Activated naive CD4-positive, alpha-beta T cell treated with anti-CD3 and anti-CD28 coated beads, Interleukin-2, amount 10 ng/mL, durations not matched to agents 7 days and 5 days (primary cell): ENCODE measurements at regions not wholly inside any gene's neighbourhood (a gene's known extent, or its start where the extent isn't known, plus 50 kb on each side); places are given as distances from the start of the nearest gene placed in this dataset.

Experiments
- CTCF ChIA-PET: fragments of 350-600 bp; sonication (Branson Sonifier 250); formaldehyde crosslinking; loops from one replicate; lab custom pipeline; 2021; ENCODE audit warnings: antibody characterized with exemption; lab: Charles Lee
- DNase-seq: peaks from one replicate; pipeline ENCODE4 v3.0.0-alpha.2; 2020
- H3K27ac Mint-ChIP-seq: one replicate; pipeline ENCODE4 v1.8.0; 2021; ENCODE audit warnings: mild to moderate bottlenecking, moderate library complexity, mixed read lengths
- H3K27me3 Mint-ChIP-seq: one replicate; pipeline ENCODE4 v1.8.0; 2021; ENCODE audit warnings: mild to moderate bottlenecking, mixed read lengths
- H3K36me3 Mint-ChIP-seq: one replicate; pipeline ENCODE4 v1.8.0; 2021; ENCODE audit warnings: mixed read lengths
- H3K4me1 Mint-ChIP-seq: one replicate; pipeline ENCODE4 v1.8.0; 2021; ENCODE audit warnings: mixed read lengths
- H3K4me3 Mint-ChIP-seq: one replicate; pipeline ENCODE4 v1.8.0; 2021; ENCODE audit warnings: mild to moderate bottlenecking, moderate library complexity, mixed read lengths
- H3K9me3 Mint-ChIP-seq: one replicate; pipeline ENCODE4 v1.8.0; 2021; ENCODE audit warnings: mixed read lengths

DNA sequence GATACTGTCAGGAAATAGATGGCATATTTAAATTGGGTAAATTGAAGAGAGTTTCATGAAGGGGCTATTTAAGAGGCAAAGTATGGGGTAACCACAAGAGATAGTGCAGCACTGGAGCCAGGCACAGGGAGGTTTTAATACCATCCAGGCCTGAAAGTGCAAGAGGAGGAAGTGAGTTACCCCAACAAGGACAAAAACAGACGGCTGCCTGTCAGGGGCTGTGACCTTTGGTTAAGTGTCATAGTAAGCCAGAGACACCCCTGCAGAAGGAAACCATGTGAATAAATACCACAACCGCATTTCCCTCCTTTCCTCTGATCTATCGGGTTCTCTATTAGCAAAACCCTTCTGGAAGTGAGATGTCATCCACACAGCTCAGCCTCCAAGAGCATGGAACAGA lies 122.0 kb upstream of the DHRS4 start:
- DNase-seq, result no peak
- no peaks in the 10 kb centered on the region for H3K27me3 Mint-ChIP-seq
- CTCF ChIA-PET, result interaction anchor here (0.6 kb wide), 1 partner anchor 56 kb away, joined by 3 read pairs; no protein-coding TSS in a partner anchor
- H3K9me3 Mint-ChIP-seq, result no peaks in the 10 kb centered on the region
- H3K36me3 Mint-ChIP-seq, result no peaks in the 10 kb centered on the region
- H3K4me3 Mint-ChIP-seq, result no peak overlapping the region
- H3K27ac Mint-ChIP-seq, result no peak overlapping the region
- H3K4me1 Mint-ChIP-seq, result peaks cover 2% of the 10 kb centered on the region

DNA sequence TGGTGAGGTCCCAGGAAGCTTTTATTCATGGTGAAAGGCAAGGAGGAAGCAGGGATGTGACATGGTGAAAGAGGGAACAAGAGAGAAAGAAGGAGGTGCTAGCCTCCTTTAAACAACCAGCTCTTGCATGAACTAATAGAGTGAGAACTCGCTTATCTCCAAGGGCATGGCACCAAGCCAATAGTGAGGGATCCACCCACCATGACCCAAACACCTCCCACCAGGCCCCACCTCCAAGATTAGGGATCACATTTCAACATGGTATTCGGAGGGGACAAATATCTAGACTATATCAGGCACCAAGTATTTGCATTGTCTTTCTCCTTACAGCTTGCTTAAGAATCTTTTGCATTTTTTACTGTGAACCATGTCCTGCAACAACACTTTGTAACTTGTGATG lies 91.9 kb upstream of the DHRS4 start:
- DNase-seq, result no peak
- Mint-ChIP-seq H3K27me3 (peaks cover 8% of the 10 kb centered on the region), H3K4me1 (no peaks in the 10 kb centered on the region), H3K36me3 (no peaks in the 10 kb centered on the region), H3K27ac (no peak overlapping the region), H3K4me3 (no peak overlapping the region), H3K9me3 (no peaks in the 10 kb centered on the region)
- CTCF ChIA-PET, result no interaction called here

DNA sequence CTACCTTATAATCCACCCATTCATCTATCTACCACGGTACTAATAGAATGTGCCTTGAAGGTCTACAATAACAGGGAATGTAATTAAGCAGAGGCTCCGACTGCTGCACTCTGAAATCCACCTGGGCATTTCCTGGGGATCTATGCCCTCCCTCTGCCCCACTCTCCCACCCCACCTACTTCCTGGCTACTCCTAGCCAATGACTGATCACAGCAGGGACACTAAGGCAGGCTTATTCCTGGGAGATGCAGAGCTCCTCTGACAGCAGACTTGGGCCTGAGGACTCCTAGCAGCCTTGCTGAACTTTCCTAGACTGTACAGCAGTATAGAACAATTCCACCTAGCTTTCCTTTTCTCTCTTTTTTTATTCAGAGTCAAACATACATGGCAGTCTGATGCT lies 91.1 kb upstream of the DHRS4 start:
- no peak for DNase-seq
- Mint-ChIP-seq H3K27ac (no peak overlapping the region), H3K27me3 (peaks cover 8% of the 10 kb centered on the region), H3K9me3 (no peaks in the 10 kb centered on the region), H3K4me3 (no peak overlapping the region), H3K4me1 (no peaks in the 10 kb centered on the region), H3K36me3 (no peaks in the 10 kb centered on the region)
- CTCF ChIA-PET, result no interaction called here

GRCh38 chr14:23863836-23864235 lies 89.7 kb upstream of the DHRS4 start:
- peaks cover 2% of the 10 kb centered on the region for H3K27me3 Mint-ChIP-seq
- H3K27ac Mint-ChIP-seq, result no peak overlapping the region
- H3K4me1 Mint-ChIP-seq, result no peaks in the 10 kb centered on the region
- no peak for DNase-seq
- no peaks in the 10 kb centered on the region for H3K36me3 Mint-ChIP-seq
- no peak overlapping the region for H3K4me3 Mint-ChIP-seq
- CTCF ChIA-PET, result no interaction called here
- H3K9me3 Mint-ChIP-seq, result no peaks in the 10 kb centered on the region

DNA sequence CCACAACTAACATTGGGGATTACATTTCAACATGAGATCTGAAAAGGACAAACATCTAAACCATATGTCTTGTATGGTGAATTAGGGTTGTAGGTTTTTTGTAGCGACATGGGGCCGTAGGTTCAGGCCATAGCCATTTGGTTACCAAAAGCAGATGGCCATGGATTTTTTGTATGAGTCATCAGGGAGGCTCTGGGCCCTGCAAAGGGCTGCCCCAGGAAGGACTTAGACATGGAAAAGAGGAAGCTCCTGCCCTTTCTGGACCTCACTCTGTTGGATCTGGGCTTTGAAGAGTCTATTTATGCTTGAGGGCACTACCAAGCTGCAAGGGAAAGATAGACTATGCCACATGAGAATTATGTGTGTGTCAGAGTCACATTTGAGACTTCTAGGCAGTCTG lies 89.3 kb upstream of the DHRS4 start:
- no peaks in the 10 kb centered on the region for H3K36me3 Mint-ChIP-seq
- no peak overlapping the region for H3K27ac Mint-ChIP-seq
- H3K4me3 Mint-ChIP-seq, result no peak overlapping the region
- CTCF ChIA-PET, result no interaction called here
- no peaks in the 10 kb centered on the region for H3K27me3 Mint-ChIP-seq
- H3K9me3 Mint-ChIP-seq, result no peaks in the 10 kb centered on the region
- H3K4me1 Mint-ChIP-seq, result no peaks in the 10 kb centered on the region
- DNase-seq, result no peak

- H3K36me3 Mint-ChIP-seq, result no peaks in the 10 kb centered on the region
- no peak for DNase-seq
- no peaks in the 10 kb centered on the region for H3K27me3 Mint-ChIP-seq
- no peaks in the 10 kb centered on the region for H3K4me1 Mint-ChIP-seq
- no peaks in the 10 kb centered on the region for H3K9me3 Mint-ChIP-seq
- no peak overlapping the region for H3K4me3 Mint-ChIP-seq
- no peak overlapping the region for H3K27ac Mint-ChIP-seq
- CTCF ChIA-PET, result no interaction called here
Measured at GRCh38 chr14:23864861-23865260, 88.7 kb upstream of the DHRS4 start.

DNA sequence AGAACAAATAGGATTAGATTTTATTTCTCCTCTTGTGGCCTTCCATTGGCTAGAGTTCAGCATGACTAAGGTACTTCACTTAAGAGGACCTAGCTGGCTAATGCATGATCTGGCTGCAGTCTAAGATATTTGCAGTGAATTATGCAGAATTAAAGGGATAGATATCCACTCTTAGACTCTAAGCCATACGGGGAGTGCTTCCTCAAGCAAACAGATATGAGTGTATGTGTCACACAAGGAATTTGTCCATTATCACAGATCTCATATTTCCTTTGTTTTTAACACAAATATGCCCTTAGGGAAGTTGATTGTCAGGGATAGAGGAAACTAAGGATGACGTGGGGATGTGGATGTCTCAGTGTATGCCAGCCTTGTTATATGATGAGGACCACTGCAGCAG lies 88.1 kb upstream of the DHRS4 start:
- Mint-ChIP-seq H3K4me3 (no peak overlapping the region), H3K27me3 (no peaks in the 10 kb centered on the region), H3K9me3 (no peaks in the 10 kb centered on the region), H3K36me3 (no peaks in the 10 kb centered on the region), H3K4me1 (no peaks in the 10 kb centered on the region), H3K27ac (no peak overlapping the region)
- CTCF ChIA-PET, result no interaction called here
- DNase-seq, result no peak

GRCh38 chr14:23866269-23866668 lies 87.3 kb upstream of the DHRS4 start:
- no peaks in the 10 kb centered on the region for H3K9me3 Mint-ChIP-seq
- H3K4me1 Mint-ChIP-seq, result no peaks in the 10 kb centered on the region
- H3K4me3 Mint-ChIP-seq, result no peak overlapping the region
- no peak overlapping the region for H3K27ac Mint-ChIP-seq
- no peak for DNase-seq
- no peaks in the 10 kb centered on the region for H3K27me3 Mint-ChIP-seq
- CTCF ChIA-PET, result no interaction called here
- no peaks in the 10 kb centered on the region for H3K36me3 Mint-ChIP-seq

- Mint-ChIP-seq H3K4me3 (no peak overlapping the region), H3K27me3 (no peaks in the 10 kb centered on the region), H3K27ac (no peak overlapping the region), H3K4me1 (no peaks in the 10 kb centered on the region), H3K9me3 (no peaks in the 10 kb centered on the region), H3K36me3 (no peaks in the 10 kb centered on the region)
- CTCF ChIA-PET, result no interaction called here
- no peak for DNase-seq
Measured at GRCh38 chr14:23869078-23869719, 84.4 kb upstream of the DHRS4 start.

DNA sequence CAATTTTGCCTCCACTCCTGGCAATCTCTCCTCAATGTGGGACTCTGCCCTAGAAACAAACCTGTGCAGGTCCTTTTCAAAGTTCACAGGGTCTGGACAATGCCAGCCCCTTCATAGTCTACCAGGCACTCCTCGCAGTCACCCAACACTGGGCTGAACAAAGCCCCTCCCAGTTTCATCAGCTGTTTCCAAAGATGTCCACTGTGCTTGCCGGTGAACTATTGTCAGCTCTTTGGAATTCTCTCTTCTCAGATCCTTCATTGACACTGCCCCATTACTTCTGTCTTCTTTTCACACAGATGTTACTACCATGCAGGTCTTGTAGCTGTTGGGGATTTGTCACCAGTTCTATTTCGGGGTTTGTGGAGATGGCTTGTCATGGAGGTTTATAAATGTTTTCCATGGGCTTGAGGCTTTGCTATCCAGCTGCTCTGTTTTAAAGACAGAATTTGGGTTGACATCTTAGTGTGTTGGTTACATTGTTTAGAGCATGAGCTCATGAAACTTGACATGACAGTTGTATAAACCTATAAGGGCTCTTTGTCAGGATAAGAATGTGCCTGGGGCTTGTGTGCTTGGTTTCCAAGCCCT lies 77.3 kb upstream of the DHRS4 start:
- Mint-ChIP-seq H3K27ac (no peak overlapping the region), H3K36me3 (no peaks in the 10 kb centered on the region), H3K4me1 (no peaks in the 10 kb centered on the region), H3K4me3 (no peak overlapping the region), H3K9me3 (no peaks in the 10 kb centered on the region), H3K27me3 (peaks cover 4% of the 10 kb centered on the region)
- DNase-seq, result no peak
- CTCF ChIA-PET, result interaction anchor here (1.0 to 2.6 kb wide), 2 partner anchors 245 to 494 kb away, joined by 4 to 8 read pairs; no protein-coding TSS in a partner anchor

GRCh38 chr14:23877111-23877510 lies 76.5 kb upstream of the DHRS4 start:
- Mint-ChIP-seq H3K27me3 (peaks cover 7% of the 10 kb centered on the region), H3K9me3 (no peaks in the 10 kb centered on the region), H3K4me3 (no peak overlapping the region), H3K4me1 (no peaks in the 10 kb centered on the region), H3K27ac (no peak overlapping the region), H3K36me3 (no peaks in the 10 kb centered on the region)
- CTCF ChIA-PET, result interaction anchor here (1.0 to 2.6 kb wide), 2 partner anchors 245 to 495 kb away, joined by 4 to 8 read pairs; no protein-coding TSS in a partner anchor
- no peak for DNase-seq

DNA sequence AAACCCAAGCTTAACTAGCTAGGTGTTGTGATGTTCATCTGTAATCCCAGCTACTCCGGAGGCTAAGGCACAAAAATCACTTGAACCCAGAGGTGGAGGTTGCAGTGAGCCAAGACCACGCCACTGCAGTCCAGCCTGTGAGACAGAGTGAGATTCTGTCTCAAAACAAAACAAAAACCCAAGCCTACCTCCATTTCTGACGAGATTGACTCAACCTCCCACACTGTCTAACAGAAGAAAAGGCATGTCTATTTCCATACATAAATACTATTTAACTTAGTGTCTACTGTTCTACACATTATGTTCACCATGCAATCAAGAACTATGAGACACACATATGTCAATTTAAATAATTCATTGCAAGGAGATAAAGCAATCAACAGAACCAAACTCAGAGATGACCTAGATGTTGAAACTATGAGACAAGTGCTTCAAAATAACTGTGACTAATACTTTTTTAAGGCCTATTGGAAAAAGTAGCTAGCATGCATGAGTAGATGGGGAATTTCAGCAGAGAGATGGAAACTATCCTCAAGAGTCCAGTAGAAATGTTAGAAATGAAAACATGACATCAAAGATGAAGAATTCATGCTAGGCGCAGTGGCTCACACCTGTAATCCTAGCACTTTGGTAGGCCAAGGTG lies 75.9 kb upstream of the DHRS4 start:
- no peaks in the 10 kb centered on the region for H3K9me3 Mint-ChIP-seq
- no peak for DNase-seq
- H3K4me3 Mint-ChIP-seq, result no peak overlapping the region
- CTCF ChIA-PET, result interaction anchor here (2.6 kb wide), 1 partner anchor 246 kb away, joined by 8 read pairs; no protein-coding TSS in a partner anchor
- H3K27ac Mint-ChIP-seq, result no peak overlapping the region
- no peaks in the 10 kb centered on the region for H3K4me1 Mint-ChIP-seq
- peaks cover 7% of the 10 kb centered on the region for H3K27me3 Mint-ChIP-seq
- no peaks in the 10 kb centered on the region for H3K36me3 Mint-ChIP-seq

DNA sequence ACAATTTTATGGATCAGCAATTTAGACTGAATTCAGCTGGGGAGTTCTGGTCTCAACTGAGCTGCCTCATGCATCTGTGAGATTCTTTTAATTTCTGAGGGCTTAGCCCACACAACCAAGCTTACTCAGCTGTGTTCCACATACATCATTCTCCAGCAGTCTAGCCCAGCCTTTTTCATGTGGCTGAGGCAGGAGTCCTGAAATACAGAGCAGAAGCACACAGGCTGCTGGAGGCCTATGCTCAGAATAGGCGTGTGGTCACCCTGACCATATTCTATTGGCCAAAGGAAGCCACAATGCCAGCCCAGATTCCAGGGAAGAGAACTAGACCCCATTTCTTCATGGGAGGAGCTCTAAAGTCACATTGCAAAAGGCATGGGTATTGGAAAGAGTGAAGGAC lies 72.3 kb upstream of the DHRS4 start:
- Mint-ChIP-seq H3K4me3 (no peak overlapping the region), H3K27me3 (peaks cover 7% of the 10 kb centered on the region), H3K27ac (no peak overlapping the region), H3K36me3 (no peaks in the 10 kb centered on the region), H3K9me3 (no peaks in the 10 kb centered on the region), H3K4me1 (no peaks in the 10 kb centered on the region)
- CTCF ChIA-PET, result no interaction called here
- DNase-seq, result no peak

DNA sequence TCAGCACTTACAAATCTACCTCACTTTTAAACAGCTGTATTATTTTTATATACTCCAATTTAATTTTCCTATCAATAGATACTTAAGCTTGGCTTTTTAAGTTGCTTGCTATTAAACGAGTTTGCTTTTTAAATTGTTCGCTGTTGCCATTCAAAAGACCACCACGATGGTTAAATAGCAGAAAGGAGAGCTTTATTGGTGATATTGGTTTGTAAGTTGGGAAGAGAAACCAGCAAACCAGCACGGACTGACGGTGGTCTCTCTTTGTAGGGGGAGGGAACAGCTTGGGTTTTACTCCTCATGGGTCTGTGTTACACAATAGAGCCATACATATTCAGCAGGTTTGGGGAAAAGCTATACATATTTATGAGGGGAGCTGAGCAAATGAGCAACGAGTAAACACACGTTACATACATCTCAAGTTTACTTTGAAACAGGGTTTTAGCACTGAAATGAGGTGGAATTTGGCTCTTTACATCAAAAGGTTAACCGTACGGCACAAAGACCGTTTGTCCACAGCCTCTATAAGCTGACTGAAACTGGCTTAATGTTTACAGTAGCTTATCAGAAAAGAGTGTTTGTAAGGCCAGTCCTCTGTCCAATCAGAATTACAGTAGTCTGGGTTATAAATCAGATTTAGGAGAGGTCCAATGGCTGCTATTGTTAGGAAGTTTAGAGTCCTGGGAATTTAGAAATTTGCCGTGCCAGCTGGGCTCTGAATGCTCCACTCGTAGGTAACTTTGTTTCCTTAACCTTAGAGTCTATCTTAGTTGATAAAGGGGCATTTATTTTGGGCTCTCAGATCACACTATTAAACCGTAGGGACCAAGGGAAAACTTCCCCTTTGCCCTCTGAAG lies 69.7 kb upstream of the DHRS4 start:
- Mint-ChIP-seq H3K36me3 (no peaks in the 10 kb centered on the region), H3K4me1 (no peaks in the 10 kb centered on the region), H3K4me3 (no peak overlapping the region), H3K27ac (no peak overlapping the region), H3K9me3 (peaks cover 1% of the 10 kb centered on the region), H3K27me3 (peaks cover 7% of the 10 kb centered on the region)
- CTCF ChIA-PET, result no interaction called here
- DNase-seq, result no peak
